Tibial artery (tissue), 4 donors: ENCODE measurements at regions not wholly inside any gene's neighbourhood (a gene's known extent, or its start where the extent isn't known, plus 50 kb on each side); places are given as distances from the start of the nearest gene placed in this dataset.
"Not testable (repeated sequence)": the region's sequence is repeated elsewhere in the genome, so short reads cannot be mapped to it uniquely, and the experiment has no call there.

ENCODE experiments used
- DNase-seq, 2 donors: peaks; one replicate each; pipeline ENCODE4 v3.0.0-alpha.2; 2019
- H3K27ac ChIP-seq, 2 donors: fragments of 200-600 bp; sonication (generic) in 1 of 2; 1 replicate in 1 of 2; 2 replicates in 1 of 2; pipeline ENCODE4 v1.5.1; 2018 to 2019; ENCODE audit warnings: mild to moderate bottlenecking in 1 of 2
- H3K27me3 ChIP-seq, 2 donors: fragments of 200-600 bp; sonication (generic) in 1 of 2; one replicate each; pipeline versions ENCODE4 v1.5.1 to v1.6.0; 2016 to 2019
- H3K36me3 ChIP-seq, 3 donors: fragments of 200-600 bp; sonication (generic) in 2 of 3; one replicate each; pipeline ENCODE4 v1.5.1; 2016 to 2019; ENCODE audit warnings: mild to moderate bottlenecking in 2 of 3
- H3K4me1 ChIP-seq, 4 donors: fragments of 200-600 bp; sonication (generic) in 2 of 4; 1 replicate in 3 of 4; 2 replicates in 1 of 4; pipeline ENCODE4 v1.5.1; 2016 to 2019
- H3K4me3 ChIP-seq, 2 donors: fragments of 200-600 bp; sonication (generic) in 1 of 2; 1 replicate in 1 of 2; 2 replicates in 1 of 2; pipeline ENCODE4 v1.5.1; 2018 to 2019; ENCODE audit warnings: mild to moderate bottlenecking in 2 of 2
- H3K9me3 ChIP-seq, 3 donors: fragments of 200-600 bp; sonication (generic) in 1 of 3; one replicate each; pipeline ENCODE4 v1.5.1; 2016 to 2019
- CTCF ChIP-seq, 2 experiments: fragments of 200-600 bp in 1 of 2; fragments of 450-650 bp in 1 of 2; IDR thresholded peaks; one replicate each; pipeline ENCODE4 v1.5.1; 2017 to 2019; ENCODE audit warnings: antibody characterized with exemption in 2 of 2, mild to moderate bottlenecking in 1 of 2, moderate library complexity in 1 of 2
- intact Hi-C: fragments of 100-400 bp; cut with DNase I; formaldehyde crosslinking; loops from one replicate; pipeline ENCODE4 v1.15.0; 2023; ENCODE audit warnings: low total_unique reads

- no peaks in the 10 kb centered on the region for H3K9me3 ChIP-seq
- H3K4me3 ChIP-seq, result no peak overlapping the region
- H3K4me1 ChIP-seq, result no peaks in the 10 kb centered on the region
- no peak overlapping the region for H3K27ac ChIP-seq
- intact Hi-C loops, result no loop called here
- no peaks in the 10 kb centered on the region for H3K36me3 ChIP-seq
- TF ChIP-seq CTCF (IDR thresholded peaks at IDR 0.05), result no peak
- H3K27me3 ChIP-seq, result no peaks in the 10 kb centered on the region
- no peak for DNase-seq
Measured at GRCh38 chr5:156218367-156219158, 108.4 kb upstream of the SGCD start.

GRCh38 chr5:156219483-156220005 lies 107.4 kb upstream of the SGCD start:
- no peak overlapping the region for H3K4me3 ChIP-seq
- intact Hi-C loops, result no loop called here
- no peak for TF ChIP-seq CTCF (IDR thresholded peaks at IDR 0.05)

GRCh38 chr5:156221816-156222215 lies 105.1 kb upstream of the SGCD start:
- intact Hi-C loops, result no loop called here
- TF ChIP-seq CTCF (IDR thresholded peaks at IDR 0.05), result no peak
- no peak overlapping the region for H3K4me3 ChIP-seq
- DNase-seq, result no peak
- no peaks in the 10 kb centered on the region for H3K4me1 ChIP-seq
- H3K27me3 ChIP-seq, result no peaks in the 10 kb centered on the region
- no peaks in the 10 kb centered on the region for H3K36me3 ChIP-seq
- H3K9me3 ChIP-seq, result no peaks in the 10 kb centered on the region
- H3K27ac ChIP-seq, result no peak overlapping the region

More at GRCh38 chr5:156219483-156220005, 107.4 kb upstream of the SGCD start:
- H3K27me3 ChIP-seq, result no peaks in the 10 kb centered on the region
- H3K27ac ChIP-seq, result no peak overlapping the region
- H3K36me3 ChIP-seq, result no peaks in the 10 kb centered on the region
- H3K9me3 ChIP-seq, result no peaks in the 10 kb centered on the region
- H3K4me1 ChIP-seq, result no peaks in the 10 kb centered on the region
- no peak for DNase-seq

- no peaks in the 10 kb centered on the region for H3K4me1 ChIP-seq
- H3K9me3 ChIP-seq, result no peaks in the 10 kb centered on the region
- TF ChIP-seq CTCF (IDR thresholded peaks at IDR 0.05), result no peak
- DNase-seq, result no peak
- H3K36me3 ChIP-seq, result no peaks in the 10 kb centered on the region
- no peaks in the 10 kb centered on the region for H3K27me3 ChIP-seq
- H3K4me3 ChIP-seq, result no peak overlapping the region
- H3K27ac ChIP-seq, result no peak overlapping the region
- intact Hi-C loops, result no loop called here
Measured at GRCh38 chr5:156223547-156223946, 103.4 kb upstream of the SGCD start.

- H3K4me1 ChIP-seq, H3K36me3 ChIP-seq, H3K27me3 ChIP-seq, DNase-seq, intact Hi-C loops, H3K4me3 ChIP-seq, H3K9me3 ChIP-seq, H3K27ac ChIP-seq: not testable (repeated sequence)
Measured at GRCh38 chr5:156226485-156226884, 100.5 kb upstream of the SGCD start.

GRCh38 chr5:156230887-156231286 lies 96.1 kb upstream of the SGCD start:
- H3K4me3 ChIP-seq, result no peak overlapping the region
- no peaks in the 10 kb centered on the region for H3K27me3 ChIP-seq
- intact Hi-C loops, result no loop called here
- H3K27ac ChIP-seq, result no peak overlapping the region
- no peak for TF ChIP-seq CTCF (IDR thresholded peaks at IDR 0.05)
- H3K9me3 ChIP-seq, result no peaks in the 10 kb centered on the region
- no peak for DNase-seq
- H3K4me1 ChIP-seq, result no peaks in the 10 kb centered on the region
- no peaks in the 10 kb centered on the region for H3K36me3 ChIP-seq
